ENCODE measurements at regions not wholly inside any gene's neighbourhood (a gene's known extent, or its start where the extent isn't known, plus 50 kb on each side); places are given as distances from the start of the nearest gene placed in this dataset.

DNA sequence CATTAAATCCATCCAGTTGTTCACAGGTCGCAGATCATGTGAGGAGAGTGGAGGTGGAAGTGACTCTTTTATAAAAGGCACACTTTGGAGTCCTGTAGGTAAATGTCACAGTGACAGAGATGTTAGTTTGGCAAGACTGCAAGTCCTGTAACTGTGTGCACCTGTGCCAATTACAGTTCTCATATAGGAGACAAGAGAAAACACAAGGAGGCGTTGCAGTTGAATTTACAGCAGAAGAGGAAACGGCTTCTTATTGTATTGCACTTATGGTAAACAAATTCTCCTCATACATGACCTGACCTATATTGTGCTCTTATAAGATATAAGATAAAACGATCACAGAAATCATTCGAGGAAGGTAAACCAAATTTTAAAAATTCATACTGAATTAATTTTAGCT is 732.8 kb upstream of the SLC10A2 start:
- TF ChIP-seq, protein P1, sequence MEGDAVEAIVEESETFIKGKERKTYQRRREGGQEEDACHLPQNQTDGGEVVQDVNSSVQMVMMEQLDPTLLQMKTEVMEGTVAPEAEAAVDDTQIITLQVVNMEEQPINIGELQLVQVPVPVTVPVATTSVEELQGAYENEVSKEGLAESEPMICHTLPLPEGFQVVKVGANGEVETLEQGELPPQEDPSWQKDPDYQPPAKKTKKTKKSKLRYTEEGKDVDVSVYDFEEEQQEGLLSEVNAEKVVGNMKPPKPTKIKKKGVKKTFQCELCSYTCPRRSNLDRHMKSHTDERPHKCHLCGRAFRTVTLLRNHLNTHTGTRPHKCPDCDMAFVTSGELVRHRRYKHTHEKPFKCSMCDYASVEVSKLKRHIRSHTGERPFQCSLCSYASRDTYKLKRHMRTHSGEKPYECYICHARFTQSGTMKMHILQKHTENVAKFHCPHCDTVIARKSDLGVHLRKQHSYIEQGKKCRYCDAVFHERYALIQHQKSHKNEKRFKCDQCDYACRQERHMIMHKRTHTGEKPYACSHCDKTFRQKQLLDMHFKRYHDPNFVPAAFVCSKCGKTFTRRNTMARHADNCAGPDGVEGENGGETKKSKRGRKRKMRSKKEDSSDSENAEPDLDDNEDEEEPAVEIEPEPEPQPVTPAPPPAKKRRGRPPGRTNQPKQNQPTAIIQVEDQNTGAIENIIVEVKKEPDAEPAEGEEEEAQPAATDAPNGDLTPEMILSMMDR (conservative IDR thresholded peaks at IDR 0.05 in 1 of 2, IDR thresholded peaks at IDR 0.05 in 1 of 2; ENCODE audit: extremely low read depth in 1 of 2, insufficient read depth in 1 of 2, low read depth in 1 of 2, low read length in 2 of 2) = no peak
- no peak for TF ChIP-seq EZH2 (IDR thresholded peaks at IDR 0.05; ENCODE audit: borderline replicate concordance, low read length)

Measured in mammary epithelial cell (primary cell).